UCSD-AML1 (cell line): ENCODE measurements at regions not wholly inside any gene's neighbourhood (a gene's known extent, or its start where the extent isn't known, plus 50 kb on each side); places are given as distances from the start of the nearest gene placed in this dataset.
"Not testable (repeated sequence)": the region's sequence is repeated elsewhere in the genome, so short reads cannot be mapped to it uniquely, and the experiment has no call there.

Experiments
- DNase-seq: peaks from one replicate; lab custom pipeline; 2025; ENCODE audit not compliant: unreplicated experiment; lab: John Stamatoyannopoulos, UW

DNA sequence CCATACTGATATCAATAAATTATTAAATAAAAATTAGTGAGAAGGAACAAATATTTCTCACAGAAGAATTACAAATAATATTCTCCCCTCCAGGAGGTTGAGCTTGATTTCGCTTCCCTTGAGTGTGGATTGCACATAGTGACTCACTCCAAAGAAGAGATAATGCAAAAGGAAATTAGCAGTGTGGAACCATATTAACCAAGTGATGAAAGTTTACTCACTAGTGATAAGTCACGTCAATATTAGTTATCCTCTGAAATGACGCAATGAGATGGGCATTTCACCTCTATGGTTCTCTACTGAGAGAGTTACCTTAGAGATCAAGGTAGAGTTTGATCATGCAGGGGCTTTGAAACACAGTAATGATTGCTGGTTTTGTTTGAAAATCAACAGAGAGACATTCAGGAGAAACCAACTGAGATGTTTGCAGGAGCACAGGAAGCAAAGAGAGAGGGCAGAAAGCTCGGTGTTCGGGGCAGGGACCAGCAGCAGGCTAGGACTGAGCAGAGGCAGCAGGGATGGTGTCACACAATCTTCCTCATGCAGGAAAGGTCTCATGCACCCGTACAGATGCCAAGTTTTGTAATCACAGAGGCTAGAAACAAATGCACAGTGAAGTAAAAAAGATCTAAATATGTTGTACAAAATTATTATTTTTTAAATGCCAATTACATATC is 634.5 kb downstream of the QKI start:
- no peak for DNase-seq

GRCh38 chr6:164045082-164045481 is 630.6 kb downstream of the QKI start:
- DNase-seq, result no peak

DNA sequence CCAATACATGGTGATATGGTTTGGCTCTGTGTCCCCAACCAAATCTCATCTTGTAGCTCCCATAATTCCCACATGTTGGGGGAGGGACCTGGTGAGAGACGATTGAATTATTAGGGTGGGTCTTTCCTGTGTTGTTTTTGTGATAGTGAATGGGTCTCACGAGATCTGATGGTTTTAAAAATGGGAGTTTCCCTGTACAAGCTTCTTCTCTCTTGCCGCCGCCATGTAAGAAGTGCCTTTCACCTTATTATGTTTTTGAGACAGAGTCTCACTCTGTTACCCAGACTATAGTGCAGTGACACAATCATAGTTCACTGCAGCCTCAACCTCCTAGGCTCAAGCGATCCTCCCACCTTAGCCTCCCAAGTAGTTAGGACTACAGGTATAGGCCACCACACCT is 629.1 kb downstream of the QKI start:
- not testable (repeated sequence) for DNase-seq

- no peak for DNase-seq
These were observed 627.7 kb downstream of the QKI start for GRCh38 chr6:164042212-164042611.

DNA sequence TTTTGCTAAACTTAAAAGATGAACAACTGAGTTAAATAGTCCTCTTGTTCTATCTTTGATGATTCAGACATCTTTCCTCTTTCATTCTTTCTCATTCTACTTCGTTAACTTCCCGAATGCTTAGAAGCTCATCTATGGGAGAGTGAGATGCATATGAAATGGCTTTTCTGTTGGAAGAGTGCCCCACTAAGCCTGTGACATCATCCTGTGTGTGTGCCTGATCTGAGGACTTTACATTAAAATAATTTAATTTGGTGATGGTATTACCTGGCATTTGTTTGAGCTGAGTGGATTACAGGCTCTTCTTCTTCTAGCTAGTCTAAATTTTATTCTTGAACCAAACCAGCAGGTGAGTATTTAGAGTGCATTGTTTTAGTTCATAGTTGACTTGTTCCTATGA is 626.5 kb downstream of the QKI start:
- no peak for DNase-seq

DNA sequence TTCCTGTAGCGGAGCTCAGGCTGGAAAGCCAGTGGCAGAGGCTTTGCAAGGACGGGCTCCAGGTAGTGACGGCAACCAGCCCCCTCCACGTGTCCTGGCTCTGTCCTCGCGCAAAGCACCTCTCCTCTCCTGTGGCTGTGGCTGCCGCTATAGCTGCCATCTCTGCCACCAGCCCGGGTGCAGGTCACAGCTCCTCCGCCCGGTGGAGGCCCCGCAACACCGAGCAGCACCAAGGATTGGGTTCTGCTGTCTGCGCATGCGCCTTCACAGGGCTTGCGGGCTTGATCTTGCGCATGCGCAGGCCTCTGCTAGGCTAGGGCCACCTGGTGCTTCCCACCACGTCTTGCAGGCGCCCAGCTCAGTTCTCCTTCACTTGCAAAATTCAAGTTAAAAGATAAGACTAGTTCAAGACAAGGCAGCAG is 625.4 kb downstream of the QKI start:
- no peak for DNase-seq

DNA sequence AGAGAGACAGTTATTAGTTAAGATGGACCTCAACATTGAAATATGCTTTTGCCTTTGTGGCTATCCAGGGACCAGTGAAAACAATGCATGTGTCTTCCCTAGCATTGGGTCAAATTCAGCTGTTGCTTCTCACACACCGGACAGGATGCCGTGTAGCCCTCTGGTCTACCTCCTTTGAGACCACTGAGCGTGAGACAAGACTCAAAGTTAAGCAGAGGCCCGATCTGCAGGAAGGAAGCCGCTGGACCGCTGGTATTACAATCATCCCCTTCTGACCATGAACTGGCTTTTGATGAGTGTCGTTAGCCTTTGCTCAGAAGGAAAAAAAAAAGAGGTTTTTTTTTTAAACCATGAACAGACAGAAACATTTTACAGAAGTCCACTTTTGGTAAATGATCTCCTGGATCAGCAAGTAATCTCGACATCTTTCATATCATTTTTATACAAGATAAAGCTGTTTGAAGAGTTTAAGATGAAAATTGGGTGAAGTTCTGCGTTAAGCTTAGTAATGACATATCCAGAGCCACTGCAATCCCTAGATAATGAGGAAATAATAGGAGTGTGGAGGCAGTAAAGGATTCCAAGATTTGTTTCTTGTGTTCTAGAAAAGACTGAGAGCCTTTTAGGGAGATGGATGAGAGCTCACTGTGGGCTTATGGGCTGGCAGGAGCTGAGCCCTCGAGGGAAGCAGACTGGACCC is 622.8 kb downstream of the QKI start:
- no peak for DNase-seq

GRCh38 chr6:164035900-164036485 is 621.5 kb downstream of the QKI start:
- DNase-seq, result no peak

GRCh38 chr6:164034602-164035140 is 620.2 kb downstream of the QKI start:
- no peak for DNase-seq

GRCh38 chr6:164025180-164025579 is 610.7 kb downstream of the QKI start:
- DNase-seq, result no peak

GRCh38 chr6:164023535-164023934 is 609.0 kb downstream of the QKI start:
- no peak for DNase-seq

GRCh38 chr6:164022632-164023031 is 608.1 kb downstream of the QKI start:
- no peak for DNase-seq

- DNase-seq, result no peak
These were observed 607.2 kb downstream of the QKI start for GRCh38 chr6:164021589-164022250.

- no peak for DNase-seq
These were observed 605.6 kb downstream of the QKI start for GRCh38 chr6:164020142-164020541.

DNA sequence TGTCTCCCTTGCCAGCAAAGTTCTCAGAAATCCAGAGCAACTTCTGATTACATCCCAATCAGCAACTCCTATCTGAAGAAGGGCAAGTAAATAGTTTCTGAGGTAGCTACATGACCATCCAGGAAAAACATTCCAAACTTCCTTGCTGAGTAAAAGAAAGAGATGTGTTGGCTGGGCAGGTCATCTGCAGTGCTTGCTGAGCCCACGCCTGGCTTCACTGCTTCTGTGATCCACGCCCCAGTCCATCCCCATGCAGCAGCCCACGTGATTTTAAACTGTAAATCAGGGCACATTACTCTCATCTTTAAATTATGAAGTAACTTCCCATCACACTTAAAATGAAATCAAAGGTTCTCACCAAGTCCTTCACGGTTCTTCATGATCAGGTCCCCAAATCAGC is 603.6 kb downstream of the QKI start:
- no peak for DNase-seq

DNA sequence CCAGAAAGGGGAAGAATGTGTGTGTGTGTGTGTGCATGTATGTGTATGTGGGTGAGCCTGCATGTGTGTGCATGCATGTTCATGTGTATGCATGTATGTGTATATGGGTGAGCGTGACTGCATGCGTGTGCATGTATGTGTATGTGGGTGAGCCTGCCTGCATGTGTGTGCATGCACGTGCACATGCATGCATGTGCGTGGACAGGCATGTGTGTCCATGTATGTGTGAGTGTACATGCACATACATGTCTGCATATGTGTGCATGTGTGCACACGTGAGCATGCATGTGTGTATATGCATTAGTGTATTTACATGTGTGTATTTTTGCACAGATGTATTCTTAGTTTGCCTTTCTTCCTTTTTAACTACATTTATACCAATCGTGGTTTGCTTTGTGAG is 601.5 kb downstream of the QKI start:
- no peak for DNase-seq

DNA sequence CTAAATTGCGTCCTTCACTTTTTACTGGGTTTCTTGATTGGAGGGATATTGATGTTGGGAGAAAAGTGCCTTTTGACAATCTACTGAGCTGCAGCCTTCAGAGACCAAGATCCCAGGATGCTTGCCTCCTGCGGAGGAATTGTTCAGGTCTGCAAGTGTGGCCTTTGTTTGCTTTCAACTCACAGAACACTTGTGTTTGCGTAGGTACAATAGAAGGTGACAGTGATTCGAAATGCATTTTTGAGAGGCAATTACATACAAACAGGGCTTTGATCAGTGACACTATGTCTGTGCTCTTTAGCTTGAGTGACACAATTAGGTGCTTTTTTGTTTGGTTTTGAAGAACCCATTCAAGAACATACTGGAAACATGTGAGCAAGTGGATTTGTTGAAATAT is 600.6 kb downstream of the QKI start:
- no peak for DNase-seq

DNA sequence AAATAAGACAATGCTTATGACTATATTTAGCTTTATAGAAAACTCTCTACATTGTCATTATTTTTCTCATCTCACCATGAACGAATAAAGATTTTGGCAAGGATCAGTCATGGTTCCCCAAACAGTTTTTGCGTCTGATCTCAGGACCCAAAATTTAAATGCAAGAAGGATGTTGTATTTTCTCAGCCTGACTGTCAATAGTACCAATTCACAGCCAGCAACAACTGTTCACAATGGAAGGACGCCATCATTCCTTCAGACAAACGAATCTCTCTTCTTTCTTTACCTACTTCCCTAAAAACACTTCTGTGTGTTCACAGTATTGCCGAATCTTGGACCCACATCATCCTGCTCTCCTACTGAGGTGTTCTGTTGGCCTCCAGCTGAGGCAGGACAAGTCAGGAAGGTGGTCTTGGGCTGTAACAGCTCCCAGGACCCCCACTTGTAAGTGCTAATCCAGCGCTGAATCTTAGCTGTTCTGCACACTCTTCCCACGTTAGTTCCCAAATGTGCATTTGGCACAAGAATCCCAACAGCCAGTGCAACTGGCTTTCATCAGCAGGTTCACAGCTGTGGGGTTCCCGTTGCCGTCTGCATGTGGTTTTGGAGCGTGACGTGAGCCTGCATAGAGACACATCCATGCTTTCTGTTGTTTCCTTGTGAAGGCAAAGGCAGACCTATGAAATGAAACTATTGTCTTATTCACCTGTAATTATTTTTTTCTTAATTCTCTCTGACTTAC is 600.0 kb downstream of the QKI start:
- DNase-seq, result no peak

- no peak for DNase-seq
These were observed 599.1 kb downstream of the QKI start for GRCh38 chr6:164013480-164014208.

- DNase-seq, result no peak
These were observed 596.8 kb downstream of the QKI start for GRCh38 chr6:164011321-164011720.
